NB4 (cell line): ENCODE measurements at regions not wholly inside any gene's neighbourhood (a gene's known extent, or its start where the extent isn't known, plus 50 kb on each side); places are given as distances from the start of the nearest gene placed in this dataset.

Source experiments
- POLR2A ChIP-seq: IDR thresholded peaks from 2 replicates; pipeline ENCODE4 v1.6.1; 2011; ENCODE audit warnings: mild to moderate bottlenecking; ENCODE audit not compliant: insufficient read length; ENCODE audit errors: extremely low read depth
- TF ChIP-seq, protein P1 (sequence below): IDR thresholded peaks from one replicate; pipeline ENCODE4 v1.5.1; 2012; ENCODE audit warnings: low read depth, low read length

DNA sequence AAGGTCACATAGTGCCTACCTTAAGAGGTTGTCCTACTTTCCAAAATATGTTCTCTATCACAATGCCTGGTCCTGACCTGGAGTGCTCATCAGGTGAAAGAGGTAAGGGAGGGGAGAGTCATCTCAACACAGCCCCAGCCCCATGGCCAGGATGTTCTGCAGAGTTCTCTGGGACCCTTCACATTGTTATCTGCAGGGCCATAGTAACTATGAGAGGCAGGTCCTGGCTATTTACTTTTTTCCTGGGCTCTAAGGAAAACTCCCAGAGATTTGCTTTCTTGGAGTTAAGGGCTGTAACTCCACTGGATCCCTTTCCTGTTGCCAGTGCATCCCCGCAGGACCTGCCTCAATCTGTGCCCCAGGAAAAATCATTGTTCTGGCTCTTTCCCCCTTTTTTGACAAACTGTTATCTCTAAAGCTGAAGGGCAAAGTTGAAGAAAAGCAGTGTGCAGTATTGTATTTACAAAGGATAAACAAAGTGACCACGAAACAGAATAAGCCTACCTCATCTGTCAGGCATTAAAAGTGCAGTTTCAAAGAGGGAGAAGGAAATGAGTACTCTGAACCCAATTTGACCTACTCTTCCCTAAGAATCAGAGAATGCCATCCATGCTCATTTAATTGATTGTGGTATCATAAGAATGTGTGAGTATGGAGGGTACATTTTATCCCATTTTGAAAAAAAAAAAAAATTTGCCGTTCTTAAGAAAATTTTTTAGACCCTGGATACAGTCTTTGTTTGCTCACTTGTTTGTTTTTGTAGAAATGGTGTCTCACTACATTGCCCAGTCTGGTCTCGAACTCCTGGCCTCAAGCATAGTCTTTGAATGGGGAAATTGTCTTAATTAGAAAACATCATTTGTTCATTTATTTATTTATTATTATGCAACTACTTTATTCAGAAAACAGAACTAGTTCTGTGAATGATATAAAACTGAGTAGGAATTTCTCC, 149.6 kb downstream of the RHOU start:
- TF ChIP-seq POLR2A, result no peak
- TF ChIP-seq, protein P1, sequence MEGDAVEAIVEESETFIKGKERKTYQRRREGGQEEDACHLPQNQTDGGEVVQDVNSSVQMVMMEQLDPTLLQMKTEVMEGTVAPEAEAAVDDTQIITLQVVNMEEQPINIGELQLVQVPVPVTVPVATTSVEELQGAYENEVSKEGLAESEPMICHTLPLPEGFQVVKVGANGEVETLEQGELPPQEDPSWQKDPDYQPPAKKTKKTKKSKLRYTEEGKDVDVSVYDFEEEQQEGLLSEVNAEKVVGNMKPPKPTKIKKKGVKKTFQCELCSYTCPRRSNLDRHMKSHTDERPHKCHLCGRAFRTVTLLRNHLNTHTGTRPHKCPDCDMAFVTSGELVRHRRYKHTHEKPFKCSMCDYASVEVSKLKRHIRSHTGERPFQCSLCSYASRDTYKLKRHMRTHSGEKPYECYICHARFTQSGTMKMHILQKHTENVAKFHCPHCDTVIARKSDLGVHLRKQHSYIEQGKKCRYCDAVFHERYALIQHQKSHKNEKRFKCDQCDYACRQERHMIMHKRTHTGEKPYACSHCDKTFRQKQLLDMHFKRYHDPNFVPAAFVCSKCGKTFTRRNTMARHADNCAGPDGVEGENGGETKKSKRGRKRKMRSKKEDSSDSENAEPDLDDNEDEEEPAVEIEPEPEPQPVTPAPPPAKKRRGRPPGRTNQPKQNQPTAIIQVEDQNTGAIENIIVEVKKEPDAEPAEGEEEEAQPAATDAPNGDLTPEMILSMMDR, result no peak
